A204.1 (cell line): ENCODE measurements at regions not wholly inside any gene's neighbourhood (a gene's known extent, or its start where the extent isn't known, plus 50 kb on each side); places are given as distances from the start of the nearest gene placed in this dataset.
"Not testable (repeated sequence)": the region's sequence is repeated elsewhere in the genome, so short reads cannot be mapped to it uniquely, and the experiment has no call there.

Source experiments
- FAIRE-seq: peaks from 2 replicates; lab custom pipeline; 2012; peaks lifted over from hg19 to GRCh38; lab: Jason Lieb, UNC

GRCh38 chr10:45056806-45057205, 56.1 kb downstream of the ZNF22 start:
- FAIRE-seq, result not testable (repeated sequence)

GRCh38 chr10:45058580-45058979, 57.9 kb downstream of the ZNF22 start:
- no peak for FAIRE-seq

- no peak for FAIRE-seq
Observed at GRCh38 chr10:45058992-45059561, 58.4 kb downstream of the ZNF22 start.

GRCh38 chr10:45059632-45060031, 58.9 kb downstream of the ZNF22 start:
- FAIRE-seq, result no peak

- FAIRE-seq, result no peak
Observed at GRCh38 chr10:45061982-45062381, 61.3 kb downstream of the ZNF22 start.

DNA sequence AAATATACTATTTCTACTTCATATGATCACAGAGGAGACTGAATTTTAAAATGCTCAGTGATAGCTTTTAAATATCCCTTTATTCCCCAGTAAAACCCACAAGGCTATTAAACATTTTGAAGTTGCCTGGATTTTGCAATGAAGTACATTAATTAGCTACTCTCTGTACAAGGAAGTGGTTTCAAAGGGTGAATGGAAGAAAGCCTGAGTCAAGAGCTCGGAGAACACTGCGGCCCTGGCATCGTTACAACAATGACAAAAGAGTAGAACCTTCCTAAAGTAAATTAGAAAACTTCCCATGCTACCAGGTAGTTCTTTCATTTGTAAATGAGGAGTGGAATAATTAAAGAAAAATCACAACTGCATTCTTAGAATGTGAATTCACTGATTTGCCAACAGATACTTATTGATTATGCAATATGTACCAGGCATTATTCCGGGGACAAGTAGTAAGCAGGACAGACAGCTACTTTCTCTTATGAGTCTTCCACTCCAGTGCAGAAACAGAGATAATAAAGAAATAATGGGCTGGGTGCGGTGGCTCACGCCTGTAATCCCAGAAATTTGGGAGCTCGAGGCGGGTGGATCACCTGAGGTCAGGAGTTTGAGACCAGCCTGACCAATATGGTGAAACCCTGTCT, 63.0 kb downstream of the ZNF22 start:
- FAIRE-seq, result no peak

DNA sequence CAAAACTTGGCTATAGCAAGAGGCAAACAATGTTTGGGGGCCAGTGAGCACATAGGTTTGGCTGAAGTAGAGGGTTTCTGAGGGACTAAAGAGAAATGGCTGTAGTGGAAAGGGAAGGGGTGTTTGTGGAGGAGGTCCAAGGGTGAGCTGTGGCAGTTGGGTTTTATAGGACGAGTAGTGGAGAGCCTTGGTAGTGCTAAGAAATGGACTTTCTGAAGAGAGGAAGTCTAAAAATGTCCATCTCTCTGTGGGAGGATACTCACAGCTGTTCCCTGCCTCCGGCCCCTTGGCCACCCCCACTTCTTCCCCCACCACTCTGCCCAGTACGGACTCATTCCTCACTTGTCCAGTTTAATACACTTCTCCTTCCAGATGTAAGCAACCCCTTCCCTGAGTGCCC, 64.3 kb downstream of the ZNF22 start:
- FAIRE-seq, result no peak

GRCh38 chr10:45071043-45071813, 70.5 kb downstream of the ZNF22 start:
- FAIRE-seq, result no peak

DNA sequence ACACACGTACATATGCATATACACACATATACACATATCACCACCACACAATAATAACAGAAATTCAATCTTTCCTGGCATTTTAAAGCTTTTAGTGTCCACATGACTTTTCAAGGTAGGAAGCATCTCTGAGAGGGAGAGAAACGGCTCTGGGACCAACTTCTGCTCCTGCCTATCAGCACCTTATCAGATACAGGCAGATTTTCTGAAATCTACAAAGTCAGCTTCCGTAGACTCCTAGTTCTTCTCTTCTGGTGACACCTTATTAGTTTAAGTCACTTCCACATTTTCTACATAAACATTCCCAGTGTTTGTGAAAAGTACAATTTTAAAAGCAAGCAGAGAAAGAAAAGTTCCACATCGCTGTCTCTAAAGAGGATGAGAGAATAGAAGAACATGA, 74.5 kb downstream of the ZNF22 start:
- no peak for FAIRE-seq

DNA sequence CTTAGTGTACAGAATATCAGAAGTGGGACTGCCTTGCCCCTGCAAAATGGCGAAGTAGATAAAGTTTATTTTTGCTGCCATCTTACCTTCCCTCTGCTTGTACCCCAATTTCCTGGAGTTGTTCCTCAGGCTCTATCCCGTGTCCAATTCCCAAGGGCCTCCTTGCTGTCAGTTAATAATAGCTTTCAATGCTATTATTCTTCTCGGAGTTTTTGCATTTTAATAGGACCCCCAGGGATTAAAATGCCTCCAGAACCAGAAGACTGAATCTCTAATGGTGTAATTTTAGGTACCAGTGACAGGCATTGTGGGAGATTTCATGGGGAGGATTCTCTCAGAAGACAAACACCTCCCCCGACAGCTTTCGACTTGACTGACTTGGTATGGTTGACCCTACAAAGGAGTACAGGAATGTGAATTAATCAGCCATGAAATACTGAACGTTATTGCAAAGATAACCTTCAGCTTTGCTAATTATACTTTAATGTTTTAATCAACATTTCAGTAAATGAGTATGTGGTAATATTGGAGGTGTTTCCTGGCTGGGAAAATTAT, 75.2 kb downstream of the ZNF22 start:
- FAIRE-seq, result no peak

- no peak for FAIRE-seq
Observed at GRCh38 chr10:45076891-45077290, 76.2 kb downstream of the ZNF22 start.

DNA sequence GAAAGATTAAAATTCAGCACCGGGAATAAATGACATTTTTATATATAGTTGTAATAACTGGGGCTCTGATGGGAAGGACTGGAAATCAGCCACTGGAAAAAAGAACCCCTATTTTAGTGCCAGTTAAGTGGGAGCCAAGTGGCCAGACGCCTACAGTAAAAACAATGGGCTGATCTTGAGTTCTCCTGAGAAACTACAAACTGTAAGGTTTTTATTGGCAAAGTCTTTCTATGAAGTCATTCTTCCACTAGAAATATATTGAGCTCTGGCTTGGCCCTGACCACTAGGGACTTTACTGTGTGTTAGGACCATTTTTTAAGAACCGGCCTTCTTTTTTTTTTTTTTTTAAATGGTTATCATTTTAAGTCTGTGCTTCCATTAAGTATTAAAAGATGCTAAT, 79.6 kb downstream of the ZNF22 start:
- FAIRE-seq, result no peak

- FAIRE-seq, result no peak
Observed at GRCh38 chr10:45082176-45082575, 81.5 kb downstream of the ZNF22 start.

GRCh38 chr10:45091968-45092367, 91.2 kb downstream of the ZNF22 start:
- FAIRE-seq, result no peak

DNA sequence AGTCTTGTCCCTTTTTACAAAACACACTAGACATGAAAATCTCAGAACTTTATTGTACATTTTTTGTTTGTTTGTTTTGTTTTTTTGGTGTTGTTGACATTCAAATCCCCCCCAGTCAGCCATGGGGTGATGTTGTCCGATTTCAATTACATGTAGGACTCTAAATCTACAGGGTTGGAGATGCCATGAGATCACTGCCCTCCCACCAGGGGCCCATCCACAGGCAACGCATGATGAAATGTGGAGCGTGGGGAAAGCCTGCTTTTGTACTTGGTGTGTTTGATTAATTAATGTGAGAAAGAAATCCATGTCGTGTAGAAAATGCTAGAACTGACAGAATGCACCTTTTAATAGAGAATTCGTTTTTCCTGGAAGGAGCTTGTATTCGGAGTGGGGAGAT, 93.2 kb downstream of the ZNF22 start:
- no peak for FAIRE-seq

DNA sequence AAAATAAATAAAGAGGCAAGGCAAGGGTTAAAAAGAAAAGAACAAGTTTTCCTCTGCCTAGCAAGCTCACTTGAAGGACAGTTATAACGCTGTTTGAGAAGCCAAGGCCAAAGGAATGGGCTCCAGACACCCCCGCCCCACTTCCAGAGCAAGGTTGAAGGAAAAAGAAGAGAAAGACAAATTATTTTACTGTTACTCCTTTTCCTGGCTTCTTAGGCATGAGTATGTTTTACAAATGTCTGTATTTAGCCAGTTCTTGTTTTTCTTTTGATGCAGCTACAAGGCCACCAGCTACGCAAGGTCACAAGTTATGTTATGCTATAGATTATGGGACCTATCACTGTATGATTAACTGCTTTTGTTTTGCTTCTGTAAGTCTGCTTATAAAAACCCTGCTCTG, 94.6 kb downstream of the ZNF22 start:
- no peak for FAIRE-seq

- FAIRE-seq, result no peak
Observed at GRCh38 chr10:45096001-45096400, 95.3 kb downstream of the ZNF22 start.

DNA sequence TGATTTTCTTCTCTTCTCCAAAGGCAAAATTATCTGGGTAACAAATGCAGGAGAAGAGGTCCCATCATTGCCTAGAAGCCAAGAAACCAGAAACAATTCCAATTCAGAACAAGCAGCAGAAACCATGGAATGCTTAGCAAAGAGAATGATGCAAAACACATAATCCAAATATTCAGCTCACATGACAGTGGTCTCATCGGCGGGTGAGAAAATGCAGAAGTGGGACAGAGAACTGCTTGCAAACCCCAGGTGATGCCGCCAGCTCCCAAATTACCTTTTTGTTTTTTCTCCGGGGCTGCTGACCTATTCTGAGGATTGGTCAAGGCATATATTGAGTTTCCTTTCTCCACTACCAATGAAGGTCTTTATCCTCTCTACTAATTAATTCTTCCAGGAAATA, 99.7 kb downstream of the ZNF22 start:
- FAIRE-seq, result no peak

DNA sequence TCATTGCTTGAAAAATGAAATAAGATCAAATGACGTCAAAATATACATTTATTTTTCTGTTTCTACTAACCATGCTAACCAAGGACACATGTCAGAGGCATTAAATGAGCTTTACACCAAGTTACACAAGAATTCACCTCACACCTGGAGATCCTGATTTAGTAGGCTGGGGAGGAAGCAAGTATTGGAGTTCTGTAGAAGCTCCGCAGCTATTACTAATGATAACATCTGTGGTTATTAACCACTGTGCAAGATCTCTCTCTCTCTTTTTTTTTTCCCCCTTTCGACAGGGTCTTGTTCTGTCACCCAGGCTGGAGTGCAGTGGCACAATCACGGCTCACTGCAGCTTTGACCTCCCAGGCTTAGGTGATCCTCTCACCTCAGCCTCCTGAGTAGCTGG, 104.0 kb downstream of the ZNF22 start:
- no peak for FAIRE-seq

DNA sequence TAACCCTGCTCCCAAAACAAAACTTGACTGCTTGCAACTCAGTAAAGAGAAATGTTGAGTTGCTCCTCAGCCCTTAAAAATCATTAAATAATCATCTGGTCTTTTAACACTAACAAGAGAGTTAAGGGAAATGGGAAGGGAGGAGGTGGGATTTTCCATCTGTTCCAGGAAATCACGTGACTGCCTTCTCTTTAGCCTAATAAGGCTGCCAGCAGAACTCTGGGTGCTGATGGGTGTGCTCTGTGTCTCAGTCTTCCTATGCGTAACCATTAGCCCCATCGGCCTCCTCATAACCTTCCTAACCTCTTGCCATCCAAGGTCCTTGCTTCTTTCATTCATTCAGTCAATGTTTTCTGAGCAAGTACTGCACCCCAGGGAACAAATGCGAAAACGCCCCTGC, 104.6 kb downstream of the ZNF22 start:
- not testable (repeated sequence) for FAIRE-seq

- FAIRE-seq, result no peak
Observed at GRCh38 chr10:45106236-45106856, 105.6 kb downstream of the ZNF22 start.

- no peak for FAIRE-seq
Observed at GRCh38 chr10:45111509-45111908, 110.8 kb downstream of the ZNF22 start.

- FAIRE-seq, result not testable (repeated sequence)
Observed at GRCh38 chr10:45117940-45118339, 117.2 kb downstream of the ZNF22 start.
